Uterus (tissue), 2 donors: ENCODE measurements at regions not wholly inside any gene's neighbourhood (a gene's known extent, or its start where the extent isn't known, plus 50 kb on each side); places are given as distances from the start of the nearest gene placed in this dataset.

ENCODE experiments used
- POLR2A ChIP-seq, 2 donors: fragments of 450-650 bp; IDR thresholded peaks; one replicate each; pipeline ENCODE4 v1.6.1; 2016; ENCODE audit warnings: antibody characterized with exemption in 2 of 2, mild to moderate bottlenecking in 1 of 2, moderate library complexity in 1 of 2
- TF ChIP-seq, protein P1 (sequence below), 4 experiments: fragments of 200-600 bp in 2 of 4; fragments of 450-650 bp in 2 of 4; sonication (generic) in 2 of 4; IDR thresholded peaks; one replicate each; pipeline ENCODE4 v1.5.1; 2016 to 2019; ENCODE audit warnings: antibody characterized with exemption in 4 of 4, mild to moderate bottlenecking in 2 of 4, moderate library complexity in 1 of 4

DNA sequence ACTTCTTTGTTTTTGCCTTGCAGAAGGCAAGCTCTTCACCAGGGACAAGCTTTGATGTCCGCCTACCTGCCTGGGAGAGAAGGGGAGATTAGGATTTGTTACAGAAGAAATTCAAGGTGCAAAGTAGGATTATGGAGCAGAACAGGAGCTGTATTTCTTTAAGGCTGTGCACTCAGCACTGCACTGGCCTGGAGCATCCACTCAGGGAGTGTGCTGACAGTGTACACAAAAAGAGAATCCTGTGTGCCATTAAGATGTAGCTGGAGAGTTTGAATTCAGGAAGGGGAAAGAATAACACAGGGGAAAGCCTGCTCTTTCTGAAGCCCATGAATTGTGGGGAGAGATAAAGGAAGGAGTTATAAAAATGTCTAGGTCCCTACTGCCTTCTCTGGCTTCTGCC, 137.7 kb upstream of the ETS2 start:
- TF ChIP-seq POLR2A (IDR thresholded peaks at IDR 0.05) = no peak
- TF ChIP-seq, protein P1, sequence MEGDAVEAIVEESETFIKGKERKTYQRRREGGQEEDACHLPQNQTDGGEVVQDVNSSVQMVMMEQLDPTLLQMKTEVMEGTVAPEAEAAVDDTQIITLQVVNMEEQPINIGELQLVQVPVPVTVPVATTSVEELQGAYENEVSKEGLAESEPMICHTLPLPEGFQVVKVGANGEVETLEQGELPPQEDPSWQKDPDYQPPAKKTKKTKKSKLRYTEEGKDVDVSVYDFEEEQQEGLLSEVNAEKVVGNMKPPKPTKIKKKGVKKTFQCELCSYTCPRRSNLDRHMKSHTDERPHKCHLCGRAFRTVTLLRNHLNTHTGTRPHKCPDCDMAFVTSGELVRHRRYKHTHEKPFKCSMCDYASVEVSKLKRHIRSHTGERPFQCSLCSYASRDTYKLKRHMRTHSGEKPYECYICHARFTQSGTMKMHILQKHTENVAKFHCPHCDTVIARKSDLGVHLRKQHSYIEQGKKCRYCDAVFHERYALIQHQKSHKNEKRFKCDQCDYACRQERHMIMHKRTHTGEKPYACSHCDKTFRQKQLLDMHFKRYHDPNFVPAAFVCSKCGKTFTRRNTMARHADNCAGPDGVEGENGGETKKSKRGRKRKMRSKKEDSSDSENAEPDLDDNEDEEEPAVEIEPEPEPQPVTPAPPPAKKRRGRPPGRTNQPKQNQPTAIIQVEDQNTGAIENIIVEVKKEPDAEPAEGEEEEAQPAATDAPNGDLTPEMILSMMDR (IDR thresholded peaks at IDR 0.05) = no peak
